Choroid plexus epithelial cell (primary cell): ENCODE measurements at regions not wholly inside any gene's neighbourhood (a gene's known extent, or its start where the extent isn't known, plus 50 kb on each side); places are given as distances from the start of the nearest gene placed in this dataset.

Experiments
- DNase-seq: peaks from one replicate; pipeline ENCODE4 v3.0.0-alpha.2; 2010; ENCODE audit warnings: low read depth
- H3K4me3 ChIP-seq: 2 replicates; pipeline ENCODE4 v1.5.1; 2011; ENCODE audit warnings: low read depth, mild to moderate bottlenecking, control low read depth, low read length, moderate library complexity
- CTCF ChIP-seq: conservative IDR thresholded peaks from 2 replicates; pipeline ENCODE4 v1.5.1; 2011; ENCODE audit warnings: low read depth, mild to moderate bottlenecking, control low read depth, inconsistent platforms, low read length, moderate library complexity

- no peak for TF ChIP-seq CTCF
- no peak for DNase-seq
- no peak overlapping the region for H3K4me3 ChIP-seq
These were observed 67.0 kb upstream of the FOXC1 start for GRCh38 chr6:1542764-1543163.

DNA sequence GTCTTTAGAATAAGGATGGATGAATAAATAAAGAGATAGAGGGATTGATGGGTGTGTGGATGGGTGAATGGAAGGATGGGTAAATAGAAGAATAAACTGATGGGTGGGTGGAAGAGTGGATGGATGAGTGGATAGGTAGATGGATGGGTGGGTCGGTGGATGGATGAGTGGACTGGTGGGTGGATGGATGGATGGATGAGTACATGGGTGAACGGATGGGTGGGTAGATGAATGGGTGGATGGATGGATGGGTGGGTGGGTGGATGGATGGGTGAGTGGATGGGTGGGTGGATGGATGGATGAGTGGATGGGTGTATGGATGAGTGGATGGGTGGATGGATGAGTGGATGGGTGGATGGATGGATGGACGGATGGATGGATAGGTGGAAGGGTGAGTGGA is 65.7 kb upstream of the FOXC1 start:
- DNase-seq: no peak
- no peak overlapping the region for H3K4me3 ChIP-seq
- TF ChIP-seq CTCF: no peak

- DNase-seq: no peak
- TF ChIP-seq CTCF: no peak
- no peak overlapping the region for H3K4me3 ChIP-seq
These were observed 65.1 kb upstream of the FOXC1 start for GRCh38 chr6:1544603-1545002.

DNA sequence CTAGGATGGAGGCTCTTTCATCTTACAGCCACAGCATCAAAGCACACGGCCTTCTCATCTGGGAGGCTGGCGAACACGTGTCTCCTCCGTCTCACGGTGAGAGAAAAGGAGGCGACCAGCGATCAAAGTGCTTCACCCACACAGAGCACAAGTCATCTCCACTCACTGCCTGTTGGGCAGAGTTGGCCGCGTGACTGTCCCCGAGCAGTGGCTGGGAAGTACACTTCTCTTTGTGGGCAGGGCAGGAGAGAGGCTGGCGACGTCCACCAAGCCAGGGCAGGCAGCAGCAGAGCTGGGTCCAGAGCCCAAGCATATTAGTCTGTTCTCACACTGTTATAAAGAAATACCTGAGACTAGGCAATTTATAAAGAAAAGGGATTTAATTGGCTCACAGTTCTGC is 64.1 kb upstream of the FOXC1 start:
- no peak overlapping the region for H3K4me3 ChIP-seq
- TF ChIP-seq CTCF: no peak
- DNase-seq: no peak

DNA sequence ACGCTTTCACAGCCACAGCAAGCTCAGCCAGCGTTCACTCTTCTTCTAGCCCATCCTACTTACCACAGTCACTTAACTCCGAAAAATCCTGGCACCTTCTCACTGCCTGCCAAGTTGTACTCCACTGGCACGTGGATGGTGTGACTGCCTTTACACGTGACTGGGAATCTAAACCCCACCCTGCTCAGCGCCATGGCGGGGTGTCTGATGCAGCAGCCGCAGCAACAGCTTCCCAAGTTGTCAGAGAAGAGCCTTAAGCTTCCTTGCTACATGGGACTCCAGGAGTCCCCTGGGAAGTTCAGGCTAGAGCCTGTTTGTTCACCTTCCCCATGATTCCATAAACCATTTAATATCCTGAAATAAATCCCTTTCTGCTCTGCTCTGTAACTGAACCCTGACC is 61.9 kb upstream of the FOXC1 start:
- no peak for DNase-seq
- TF ChIP-seq CTCF: no peak
- H3K4me3 ChIP-seq: no peak overlapping the region

- no peak overlapping the region for H3K4me3 ChIP-seq
- no peak for DNase-seq
- TF ChIP-seq CTCF: no peak
These were observed 58.5 kb upstream of the FOXC1 start for GRCh38 chr6:1551249-1551648.

DNA sequence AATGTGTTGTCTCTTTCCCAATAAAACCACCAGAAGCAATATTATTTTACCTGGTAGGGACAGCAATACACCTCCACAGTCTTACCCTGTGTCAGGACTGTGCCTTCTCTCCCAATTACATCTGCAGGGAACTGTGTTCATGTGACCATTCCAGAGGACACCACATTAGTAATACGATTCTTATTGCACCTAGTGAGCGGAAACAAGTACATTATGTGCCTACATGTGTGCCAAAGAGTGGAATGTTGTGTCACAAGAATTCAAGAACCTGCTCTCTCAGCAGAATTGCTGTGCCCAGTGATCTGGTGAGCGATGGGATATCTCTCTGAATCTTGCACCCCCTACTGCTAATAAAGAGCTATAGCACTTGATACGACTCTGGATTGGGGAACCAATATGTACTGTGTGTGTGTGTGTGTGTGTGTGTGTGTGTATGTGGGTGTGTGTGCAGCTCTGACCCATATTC is 57.4 kb upstream of the FOXC1 start:
- peak; percentile 58 for DNase-seq
- H3K4me3 ChIP-seq: no peak overlapping the region
- peak; percentile 63 for TF ChIP-seq CTCF
